ENCODE measurements at regions not wholly inside any gene's neighbourhood (a gene's known extent, or its start where the extent isn't known, plus 50 kb on each side); places are given as distances from the start of the nearest gene placed in this dataset.

GRCh38 chr11:39294648-39295047 lies 2164.8 kb downstream of the LRRC4C start:
- TF ChIP-seq POLR2AphosphoS5 (IDR thresholded peaks at IDR 0.05; ENCODE audit: low read depth, low read length) (no peak), POLR2A (IDR thresholded peaks at IDR 0.05; ENCODE audit: low read depth, low read length) (no peak)
